ENCODE measurements at regions not wholly inside any gene's neighbourhood (a gene's known extent, or its start where the extent isn't known, plus 50 kb on each side); places are given as distances from the start of the nearest gene placed in this dataset.

DNA sequence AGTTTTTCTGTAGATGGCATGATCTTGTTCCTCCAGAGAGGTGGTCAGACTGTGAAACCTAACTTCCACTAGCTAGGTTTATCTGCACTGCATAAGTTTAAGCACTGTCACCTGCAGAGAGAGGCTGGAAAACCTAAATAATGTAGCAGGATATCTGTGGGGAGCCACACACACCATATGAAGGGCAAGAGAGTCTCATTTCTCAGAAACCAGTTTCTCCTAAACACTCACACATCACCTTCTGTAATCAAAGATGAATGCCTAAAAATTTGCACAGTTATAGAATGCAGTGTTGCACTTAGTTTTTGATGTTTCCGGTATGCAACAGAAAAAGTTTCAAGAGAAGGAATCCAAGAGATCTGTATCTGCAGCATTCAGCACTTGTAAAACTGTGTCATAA, 654.6 kb downstream of the ADGRL2 start:
- Histone ChIP-seq H3K4me3 (no peak overlapping the region), H3K27ac (ENCODE audit: control insufficient read depth, insufficient read depth) (no peak overlapping the region), H3K27me3 (replicated peaks in 1 of 2; ENCODE audit: control insufficient read depth in 2 of 2, insufficient read depth in 2 of 2, low read length in 1 of 2) (no peaks in the 10 kb centered on the region), H3K9ac (ENCODE audit: control insufficient read depth, insufficient read depth, low read length) (no peak overlapping the region), H2AFZ (ENCODE audit: control insufficient read depth, low read depth, low read length) (no peak overlapping the region), H3K79me2 (ENCODE audit: control insufficient read depth, insufficient read depth, low read length) (no peaks in the 10 kb centered on the region), H3K36me3 (ENCODE audit: control insufficient read depth in 2 of 2, insufficient read depth in 2 of 2, low read length in 1 of 2) (no peaks in the 10 kb centered on the region), H3K4me1 (ENCODE audit: control insufficient read depth, insufficient read depth, low read length) (no peaks in the 10 kb centered on the region), H3K9me3 (replicated peaks; ENCODE audit: control insufficient read depth, insufficient read depth, low read length) (no peaks in the 10 kb centered on the region), H4K20me1 (ENCODE audit: control insufficient read depth, insufficient read depth) (no peaks in the 10 kb centered on the region), H3K4me2 (ENCODE audit: control insufficient read depth, insufficient read depth) (no peak overlapping the region)
- ChIA-PET POLR2A (no interaction called here), RAD21 (ENCODE audit: unreplicated experiment) (no interaction called here), SMC1A (ENCODE audit: uncharacterized antibody, unreplicated experiment) (interaction anchor here (0.8 kb wide), 1 partner anchor 245 kb away, joined by 4 read pairs; no protein-coding TSS in a partner anchor), CTCF (interaction anchor here (0.9 kb wide), 1 partner anchor 9 kb away, joined by 3 read pairs; no protein-coding TSS in a partner anchor)
- 89% methylated on average over 1 of the region's 1 CpG for WGBS (ENCODE audit: insufficient coverage, insufficient replicate concordance, low lambda C conversion rate, missing lambda C conversion rate)
- in situ Hi-C loops (cut with MboI) (no loop called here), intact Hi-C loops (cut with micrococcal nuclease; ENCODE audit: unreplicated experiment) (no loop called here)
- TF ChIP-seq TAF1 (IDR thresholded peaks at IDR 0.05; ENCODE audit: borderline replicate concordance, low read depth, low read length) = no peak
- TF ChIP-seq BACH1 (IDR thresholded peaks at IDR 0.05; ENCODE audit: borderline replicate concordance) = no peak
- no peak for TF ChIP-seq PAX8 (IDR thresholded peaks at IDR 0.05)
- no peak for TF ChIP-seq SUPT20H (IDR thresholded peaks at IDR 0.05; ENCODE audit: borderline replicate concordance, control insufficient read depth, low read depth, low read length)
- TF ChIP-seq KDM1A (IDR thresholded peaks at IDR 0.05; ENCODE audit: borderline replicate concordance) = no peak
- TF ChIP-seq PML (IDR thresholded peaks at IDR 0.05; ENCODE audit: low read length) = no peak
- no peak for TF ChIP-seq FOS (IDR thresholded peaks at IDR 0.05; ENCODE audit: borderline replicate concordance, extremely low read depth, insufficient read length)
- no peak for TF ChIP-seq RBBP5 (conservative IDR thresholded peaks at IDR 0.05)
- no peak for TF ChIP-seq RAD21 (IDR thresholded peaks at IDR 0.05; ENCODE audit: insufficient read depth, low read depth, low read length)
- no peak for TF ChIP-seq GABPA (IDR thresholded peaks at IDR 0.05; ENCODE audit: low read depth)
- TF ChIP-seq NFYB (IDR thresholded peaks at IDR 0.05; ENCODE audit: insufficient read depth, low read depth, low read length) = no peak
- TF ChIP-seq, protein P1, sequence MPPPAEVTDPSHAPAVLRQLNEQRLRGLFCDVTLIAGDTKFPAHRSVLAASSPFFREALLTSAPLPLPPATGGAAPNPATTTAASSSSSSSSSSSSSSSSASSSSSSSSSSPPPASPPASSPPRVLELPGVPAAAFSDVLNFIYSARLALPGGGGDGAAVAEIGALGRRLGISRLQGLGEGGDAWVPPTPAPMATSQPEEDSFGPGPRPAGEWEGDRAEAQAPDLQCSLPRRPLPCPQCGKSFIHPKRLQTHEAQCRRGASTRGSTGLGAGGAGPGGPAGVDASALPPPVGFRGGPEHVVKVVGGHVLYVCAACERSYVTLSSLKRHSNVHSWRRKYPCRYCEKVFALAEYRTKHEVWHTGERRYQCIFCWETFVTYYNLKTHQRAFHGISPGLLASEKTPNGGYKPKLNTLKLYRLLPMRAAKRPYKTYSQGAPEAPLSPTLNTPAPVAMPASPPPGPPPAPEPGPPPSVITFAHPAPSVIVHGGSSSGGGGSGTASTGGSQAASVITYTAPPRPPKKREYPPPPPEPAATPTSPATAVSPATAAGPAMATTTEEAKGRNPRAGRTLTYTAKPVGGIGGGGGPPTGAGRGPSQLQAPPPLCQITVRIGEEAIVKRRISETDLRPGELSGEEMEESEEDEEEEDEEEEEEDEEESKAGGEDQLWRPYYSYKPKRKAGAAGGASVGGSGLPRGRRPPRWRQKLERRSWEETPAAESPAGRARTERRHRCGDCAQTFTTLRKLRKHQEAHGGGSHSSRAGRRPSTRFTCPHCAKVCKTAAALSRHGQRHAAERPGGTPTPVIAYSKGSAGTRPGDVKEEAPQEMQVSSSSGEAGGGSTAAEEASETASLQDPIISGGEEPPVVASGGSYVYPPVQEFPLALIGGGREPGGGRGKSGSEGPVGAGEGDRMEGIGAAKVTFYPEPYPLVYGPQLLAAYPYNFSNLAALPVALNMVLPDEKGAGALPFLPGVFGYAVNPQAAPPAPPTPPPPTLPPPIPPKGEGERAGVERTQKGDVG (CRISPR knock-in tag; IDR thresholded peaks at IDR 0.05) = no peak
- no peak for TF ChIP-seq ZNF217 (IDR thresholded peaks at IDR 0.05)
- BruUV-seq (replicated peaks) = no TSS peak
- DNase-seq (ENCODE audit: low read depth, low spot score) (no peak), ATAC-seq (no peak), FAIRE-seq (no peak)
